ENCODE measurements at regions not wholly inside any gene's neighbourhood (a gene's known extent, or its start where the extent isn't known, plus 50 kb on each side); places are given as distances from the start of the nearest gene placed in this dataset.
A peak's percentile ranks its signal among the peaks of the same experiment; 100 is the strongest.

DNA sequence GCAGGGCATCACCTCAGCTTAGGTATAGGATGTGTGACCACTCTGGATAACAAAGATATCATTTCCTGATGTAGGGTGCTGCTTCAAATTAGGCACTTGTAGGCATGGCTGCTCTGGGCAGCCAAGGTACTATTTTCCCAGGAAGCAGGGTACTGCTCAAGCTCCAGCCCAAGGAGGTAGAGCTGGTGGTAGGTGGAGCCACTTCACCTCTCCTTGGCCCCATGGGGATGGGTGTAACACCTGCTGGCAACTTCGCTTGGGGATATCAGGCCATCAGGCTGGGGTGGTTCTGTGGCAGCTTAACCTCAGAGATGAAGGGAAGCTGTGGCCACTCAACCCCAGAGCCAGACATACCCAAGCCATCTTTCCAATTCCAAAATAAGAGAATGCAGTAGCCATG lies 147.1 kb upstream of the IGF1R start:
- H3K27me3 ChIP-seq (ENCODE audit: insufficient read depth, poor library complexity, severe bottlenecking), result no peaks in the 10 kb centered on the region
- no peak overlapping the region for H3K27ac ChIP-seq (replicated peaks)
- no peak for TF ChIP-seq GABPA (IDR thresholded peaks at IDR 0.05; ENCODE audit: low read depth)
- TF ChIP-seq, protein P1, sequence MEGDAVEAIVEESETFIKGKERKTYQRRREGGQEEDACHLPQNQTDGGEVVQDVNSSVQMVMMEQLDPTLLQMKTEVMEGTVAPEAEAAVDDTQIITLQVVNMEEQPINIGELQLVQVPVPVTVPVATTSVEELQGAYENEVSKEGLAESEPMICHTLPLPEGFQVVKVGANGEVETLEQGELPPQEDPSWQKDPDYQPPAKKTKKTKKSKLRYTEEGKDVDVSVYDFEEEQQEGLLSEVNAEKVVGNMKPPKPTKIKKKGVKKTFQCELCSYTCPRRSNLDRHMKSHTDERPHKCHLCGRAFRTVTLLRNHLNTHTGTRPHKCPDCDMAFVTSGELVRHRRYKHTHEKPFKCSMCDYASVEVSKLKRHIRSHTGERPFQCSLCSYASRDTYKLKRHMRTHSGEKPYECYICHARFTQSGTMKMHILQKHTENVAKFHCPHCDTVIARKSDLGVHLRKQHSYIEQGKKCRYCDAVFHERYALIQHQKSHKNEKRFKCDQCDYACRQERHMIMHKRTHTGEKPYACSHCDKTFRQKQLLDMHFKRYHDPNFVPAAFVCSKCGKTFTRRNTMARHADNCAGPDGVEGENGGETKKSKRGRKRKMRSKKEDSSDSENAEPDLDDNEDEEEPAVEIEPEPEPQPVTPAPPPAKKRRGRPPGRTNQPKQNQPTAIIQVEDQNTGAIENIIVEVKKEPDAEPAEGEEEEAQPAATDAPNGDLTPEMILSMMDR (IDR thresholded peaks at IDR 0.05; ENCODE audit: insufficient read depth, low read length), result no peak
- no peak for TF ChIP-seq SPI1 (IDR thresholded peaks at IDR 0.05; ENCODE audit: borderline replicate concordance, low read depth)
- TF ChIP-seq, protein P2, sequence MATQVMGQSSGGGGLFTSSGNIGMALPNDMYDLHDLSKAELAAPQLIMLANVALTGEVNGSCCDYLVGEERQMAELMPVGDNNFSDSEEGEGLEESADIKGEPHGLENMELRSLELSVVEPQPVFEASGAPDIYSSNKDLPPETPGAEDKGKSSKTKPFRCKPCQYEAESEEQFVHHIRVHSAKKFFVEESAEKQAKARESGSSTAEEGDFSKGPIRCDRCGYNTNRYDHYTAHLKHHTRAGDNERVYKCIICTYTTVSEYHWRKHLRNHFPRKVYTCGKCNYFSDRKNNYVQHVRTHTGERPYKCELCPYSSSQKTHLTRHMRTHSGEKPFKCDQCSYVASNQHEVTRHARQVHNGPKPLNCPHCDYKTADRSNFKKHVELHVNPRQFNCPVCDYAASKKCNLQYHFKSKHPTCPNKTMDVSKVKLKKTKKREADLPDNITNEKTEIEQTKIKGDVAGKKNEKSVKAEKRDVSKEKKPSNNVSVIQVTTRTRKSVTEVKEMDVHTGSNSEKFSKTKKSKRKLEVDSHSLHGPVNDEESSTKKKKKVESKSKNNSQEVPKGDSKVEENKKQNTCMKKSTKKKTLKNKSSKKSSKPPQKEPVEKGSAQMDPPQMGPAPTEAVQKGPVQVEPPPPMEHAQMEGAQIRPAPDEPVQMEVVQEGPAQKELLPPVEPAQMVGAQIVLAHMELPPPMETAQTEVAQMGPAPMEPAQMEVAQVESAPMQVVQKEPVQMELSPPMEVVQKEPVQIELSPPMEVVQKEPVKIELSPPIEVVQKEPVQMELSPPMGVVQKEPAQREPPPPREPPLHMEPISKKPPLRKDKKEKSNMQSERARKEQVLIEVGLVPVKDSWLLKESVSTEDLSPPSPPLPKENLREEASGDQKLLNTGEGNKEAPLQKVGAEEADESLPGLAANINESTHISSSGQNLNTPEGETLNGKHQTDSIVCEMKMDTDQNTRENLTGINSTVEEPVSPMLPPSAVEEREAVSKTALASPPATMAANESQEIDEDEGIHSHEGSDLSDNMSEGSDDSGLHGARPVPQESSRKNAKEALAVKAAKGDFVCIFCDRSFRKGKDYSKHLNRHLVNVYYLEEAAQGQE (IDR thresholded peaks at IDR 0.05; ENCODE audit: insufficient replicate concordance, low read depth), result no peak
- no peak for TF ChIP-seq POLR2AphosphoS5 (IDR thresholded peaks at IDR 0.05; ENCODE audit: low read depth)
- DNase-seq (ENCODE audit: low read depth in 1 of 2, low spot score in 1 of 2), result no peak
- no peak overlapping the region for H3K4me3 ChIP-seq (replicated peaks; ENCODE audit: insufficient read depth, low read length)

DNA sequence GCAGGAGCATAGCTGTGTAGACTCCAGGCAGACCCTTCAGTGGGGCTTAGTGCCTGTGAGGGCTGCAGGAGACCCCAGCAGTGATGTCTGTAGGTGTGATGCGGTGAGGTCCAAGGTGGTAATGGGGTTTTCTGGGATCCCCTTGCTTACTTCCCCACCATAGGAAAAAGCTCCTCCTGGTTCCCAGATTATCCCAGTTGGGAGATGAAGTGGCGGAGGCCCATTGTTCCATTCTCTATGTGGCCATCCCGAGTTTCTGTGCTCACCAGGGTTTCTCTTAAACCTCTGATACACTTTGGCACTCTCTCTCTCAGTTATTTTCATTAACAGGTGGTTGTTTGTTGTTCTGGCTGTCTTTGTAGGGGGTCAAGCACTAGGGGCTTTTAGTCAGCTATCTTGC lies 146.7 kb upstream of the IGF1R start:
- DNase-seq (ENCODE audit: low read depth in 1 of 2, low spot score in 1 of 2), result no peak
- TF ChIP-seq GABPA (IDR thresholded peaks at IDR 0.05; ENCODE audit: low read depth), result no peak
- TF ChIP-seq, protein P1 (IDR thresholded peaks at IDR 0.05; ENCODE audit: insufficient read depth, low read length), result no peak
- TF ChIP-seq, protein P2 (IDR thresholded peaks at IDR 0.05; ENCODE audit: insufficient replicate concordance, low read depth), result no peak
- TF ChIP-seq SPI1 (IDR thresholded peaks at IDR 0.05; ENCODE audit: borderline replicate concordance, low read depth), result no peak
- TF ChIP-seq POLR2AphosphoS5 (IDR thresholded peaks at IDR 0.05; ENCODE audit: low read depth), result no peak
- H3K4me3 ChIP-seq (replicated peaks; ENCODE audit: insufficient read depth, low read length), result no peak overlapping the region
- H3K27me3 ChIP-seq (ENCODE audit: insufficient read depth, poor library complexity, severe bottlenecking), result no peaks in the 10 kb centered on the region
- no peak overlapping the region for H3K27ac ChIP-seq (replicated peaks)

DNA sequence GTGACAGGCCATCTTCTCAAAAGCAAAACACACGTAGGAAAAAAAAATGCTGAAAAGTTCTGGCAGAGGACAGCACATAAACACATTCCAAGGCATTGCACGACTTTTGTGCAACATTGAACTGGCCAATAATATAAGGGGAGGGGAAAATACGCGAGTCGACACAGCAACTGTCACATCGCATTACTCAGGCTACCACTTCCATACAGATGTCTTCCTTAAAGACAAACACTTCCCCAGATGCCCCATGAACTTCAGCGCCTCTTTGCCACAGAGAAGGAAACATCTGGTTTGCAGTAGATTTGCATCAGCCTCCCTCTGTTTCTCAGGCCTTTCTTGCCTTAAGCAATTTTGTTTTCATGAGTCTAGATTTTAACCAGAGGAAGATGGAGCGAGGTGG lies 144.4 kb upstream of the IGF1R start:
- no peak overlapping the region for H3K4me3 ChIP-seq (replicated peaks; ENCODE audit: insufficient read depth, low read length)
- H3K27me3 ChIP-seq (ENCODE audit: insufficient read depth, poor library complexity, severe bottlenecking), result no peaks in the 10 kb centered on the region
- peak overlapping the region; percentile 73 for H3K27ac ChIP-seq (replicated peaks)
- peak; percentile 61 to 89 for DNase-seq (ENCODE audit: low read depth in 1 of 2, low spot score in 1 of 2)
- peak; percentile 95 for TF ChIP-seq POLR2AphosphoS5 (IDR thresholded peaks at IDR 0.05; ENCODE audit: low read depth)
- no peak for TF ChIP-seq GABPA (IDR thresholded peaks at IDR 0.05; ENCODE audit: low read depth)
- TF ChIP-seq, protein P2 (IDR thresholded peaks at IDR 0.05; ENCODE audit: insufficient replicate concordance, low read depth), result no peak
- TF ChIP-seq SPI1 (IDR thresholded peaks at IDR 0.05; ENCODE audit: borderline replicate concordance, low read depth), result peak; percentile 72; the same call in 1 of the 2 replicates
